AG04449 (cell line): ENCODE measurements at regions not wholly inside any gene's neighbourhood (a gene's known extent, or its start where the extent isn't known, plus 50 kb on each side); places are given as distances from the start of the nearest gene placed in this dataset.

ENCODE experiments used
- CTCF ChIA-PET: fragments of 350-600 bp; formaldehyde crosslinking; extraction: SDS; loops from one replicate; lab custom pipeline; 2021; ENCODE audit warnings: antibody characterized with exemption; lab: Yijun Ruan, JAX
- POLR2A ChIA-PET: fragments of 400-600, 350-600 bp; formaldehyde crosslinking; extraction: SDS; loops from one replicate; lab custom pipeline; 2020; ENCODE audit warnings: antibody characterized with exemption, inconsistent platforms; lab: Yijun Ruan, JAX
- DNase-seq: peaks from one replicate; pipeline ENCODE4 v3.0.0-alpha.2; 2010; ENCODE audit warnings: low read depth, low spot score
- H3K4me3 ChIP-seq: 2 replicates; pipeline ENCODE4 v1.5.1; 2011; ENCODE audit warnings: low read depth, mild to moderate bottlenecking, control low read depth, low read length
- TF ChIP-seq, protein P1 (sequence below): IDR thresholded peaks from one replicate; pipeline ENCODE4 v1.5.1; 2011; ENCODE audit warnings: mild to moderate bottlenecking, moderate library complexity, low read length, control low read depth, inconsistent platforms; ENCODE audit not compliant: insufficient read depth; ENCODE audit errors: missing control alignments

DNA sequence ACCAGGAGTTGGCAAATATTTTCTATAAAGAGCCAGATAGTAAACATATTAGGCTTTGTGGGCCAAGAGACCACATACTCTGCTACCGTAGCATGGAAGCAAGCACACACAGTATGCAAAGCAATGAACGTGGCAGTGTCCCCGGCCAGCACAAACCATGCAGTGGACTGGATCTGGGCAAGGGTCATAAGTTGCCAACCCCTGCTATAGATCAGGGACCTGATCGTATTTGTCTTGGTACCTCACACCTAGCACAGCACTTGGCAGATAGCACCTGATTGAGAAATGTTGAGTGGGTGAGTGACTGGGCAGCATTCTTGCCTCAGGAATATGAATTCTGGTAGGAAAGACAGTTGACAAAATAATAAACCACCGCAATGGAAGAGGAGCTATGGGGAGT is 331.9 kb downstream of the FGFR2 start:
- no peak overlapping the region for H3K4me3 ChIP-seq
- ChIA-PET CTCF (no interaction called here), POLR2A (no interaction called here)
- TF ChIP-seq, protein P1, sequence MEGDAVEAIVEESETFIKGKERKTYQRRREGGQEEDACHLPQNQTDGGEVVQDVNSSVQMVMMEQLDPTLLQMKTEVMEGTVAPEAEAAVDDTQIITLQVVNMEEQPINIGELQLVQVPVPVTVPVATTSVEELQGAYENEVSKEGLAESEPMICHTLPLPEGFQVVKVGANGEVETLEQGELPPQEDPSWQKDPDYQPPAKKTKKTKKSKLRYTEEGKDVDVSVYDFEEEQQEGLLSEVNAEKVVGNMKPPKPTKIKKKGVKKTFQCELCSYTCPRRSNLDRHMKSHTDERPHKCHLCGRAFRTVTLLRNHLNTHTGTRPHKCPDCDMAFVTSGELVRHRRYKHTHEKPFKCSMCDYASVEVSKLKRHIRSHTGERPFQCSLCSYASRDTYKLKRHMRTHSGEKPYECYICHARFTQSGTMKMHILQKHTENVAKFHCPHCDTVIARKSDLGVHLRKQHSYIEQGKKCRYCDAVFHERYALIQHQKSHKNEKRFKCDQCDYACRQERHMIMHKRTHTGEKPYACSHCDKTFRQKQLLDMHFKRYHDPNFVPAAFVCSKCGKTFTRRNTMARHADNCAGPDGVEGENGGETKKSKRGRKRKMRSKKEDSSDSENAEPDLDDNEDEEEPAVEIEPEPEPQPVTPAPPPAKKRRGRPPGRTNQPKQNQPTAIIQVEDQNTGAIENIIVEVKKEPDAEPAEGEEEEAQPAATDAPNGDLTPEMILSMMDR: no peak
- DNase-seq: no peak

DNA sequence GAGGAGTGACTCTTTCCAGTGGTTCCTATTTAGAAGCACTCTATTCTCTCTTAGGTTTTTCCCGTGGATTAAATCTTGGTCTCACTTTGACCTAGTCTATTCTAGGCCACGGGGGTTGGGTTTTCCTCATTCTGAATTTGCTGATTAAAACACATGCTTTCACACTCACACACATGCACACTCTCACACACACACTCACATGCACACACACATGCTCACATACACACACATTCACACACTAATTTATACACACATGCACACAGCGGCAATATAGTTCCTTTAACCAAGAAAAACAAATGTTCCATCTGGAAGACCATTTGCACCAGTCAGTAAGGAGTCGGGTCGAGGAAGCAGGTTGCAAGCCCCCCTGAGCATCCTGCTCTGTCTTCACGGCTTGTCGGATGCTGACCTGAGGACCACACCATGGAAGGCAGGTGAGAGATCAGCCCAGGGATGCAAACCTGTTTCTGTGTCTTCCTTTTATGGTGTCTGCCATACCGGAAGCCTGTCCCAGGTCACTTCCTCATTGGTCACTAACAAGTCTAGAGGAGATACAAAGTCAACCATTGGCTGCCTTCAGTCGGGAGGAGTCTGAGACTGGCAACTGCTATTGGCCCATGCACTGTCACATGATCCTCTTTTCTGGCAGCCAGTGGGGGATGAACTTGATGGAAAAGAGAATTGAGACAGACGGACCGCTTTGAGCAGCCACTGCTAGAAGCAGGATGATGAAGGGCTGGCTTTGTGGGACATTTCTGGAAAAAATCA is 330.8 kb downstream of the FGFR2 start:
- no peak overlapping the region for H3K4me3 ChIP-seq
- ChIA-PET POLR2A (no interaction called here), CTCF (no interaction called here)
- no peak for DNase-seq
- TF ChIP-seq, protein P1: no peak

GRCh38 chr10:121268363-121268762 is 329.9 kb downstream of the FGFR2 start:
- CTCF ChIA-PET: no interaction called here
- H3K4me3 ChIP-seq: no peak overlapping the region
- TF ChIP-seq, protein P1: no peak
- POLR2A ChIA-PET: no interaction called here
- DNase-seq: no peak

DNA sequence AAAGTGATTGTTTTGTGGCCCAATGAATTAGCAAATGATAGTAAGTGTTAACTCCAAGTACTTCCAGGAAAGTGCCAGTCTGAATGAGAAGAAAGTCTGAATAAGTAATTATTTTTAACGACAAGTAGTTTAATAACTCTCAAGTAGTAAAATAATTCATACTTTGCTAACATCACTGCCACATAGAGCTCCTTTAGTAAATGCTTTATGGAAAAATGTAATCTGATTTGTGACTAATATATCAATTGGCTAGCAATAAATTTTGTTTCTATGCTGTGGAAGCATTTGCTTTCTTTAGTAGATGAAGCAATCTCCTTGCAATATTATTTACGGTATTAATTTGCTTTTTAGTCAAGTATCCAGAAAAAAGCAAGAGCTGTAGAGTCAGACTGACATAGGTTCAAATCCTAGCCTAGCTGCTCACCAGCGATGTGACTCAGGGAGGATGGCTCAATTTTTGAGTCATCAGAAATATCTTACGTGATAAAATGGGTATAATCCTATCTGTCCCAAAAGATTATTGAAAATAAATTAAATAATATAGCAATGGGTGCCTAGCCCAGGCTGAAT is 329.3 kb downstream of the FGFR2 start:
- TF ChIP-seq, protein P1: no peak
- no peak for DNase-seq
- ChIA-PET CTCF (no interaction called here), POLR2A (no interaction called here)
- H3K4me3 ChIP-seq: no peak overlapping the region

DNA sequence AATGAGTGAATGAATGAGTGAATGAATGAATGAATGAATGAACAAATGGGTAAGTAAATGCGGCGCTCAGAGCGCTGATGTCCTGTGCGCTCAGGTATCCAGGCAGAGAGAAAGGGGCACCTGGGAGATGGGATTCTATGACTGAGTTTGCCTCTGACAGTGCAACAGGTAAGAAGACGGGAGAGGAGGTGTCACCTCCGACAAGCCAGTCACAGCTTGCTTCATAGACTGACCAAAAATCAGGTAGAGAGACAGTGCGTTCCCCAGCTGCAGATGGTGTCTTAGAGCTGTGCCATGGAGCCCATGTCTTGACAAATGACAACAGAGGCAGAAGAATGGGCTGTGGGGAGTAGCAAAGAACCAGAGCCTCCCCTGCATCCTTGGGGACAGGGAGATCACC is 327.3 kb downstream of the FGFR2 start:
- ChIA-PET CTCF (no interaction called here), POLR2A (no interaction called here)
- no peak overlapping the region for H3K4me3 ChIP-seq
- TF ChIP-seq, protein P1: no peak
- DNase-seq: no peak

GRCh38 chr10:121276046-121276445 is 322.2 kb downstream of the FGFR2 start:
- TF ChIP-seq, protein P1: no peak
- no peak overlapping the region for H3K4me3 ChIP-seq
- no peak for DNase-seq
- POLR2A ChIA-PET: no interaction called here
- CTCF ChIA-PET: no interaction called here
